ELF-1 (cell line): ENCODE measurements at regions not wholly inside any gene's neighbourhood (a gene's known extent, or its start where the extent isn't known, plus 50 kb on each side); places are given as distances from the start of the nearest gene placed in this dataset.
"Not testable (repeated sequence)": the region's sequence is repeated elsewhere in the genome, so short reads cannot be mapped to it uniquely, and the experiment has no call there.

Experiments used
- DNase-seq: peaks from one replicate; pipeline ENCODE4 v3.0.0-alpha.2; 2016; ENCODE audit warnings: low read depth, low spot score

DNA sequence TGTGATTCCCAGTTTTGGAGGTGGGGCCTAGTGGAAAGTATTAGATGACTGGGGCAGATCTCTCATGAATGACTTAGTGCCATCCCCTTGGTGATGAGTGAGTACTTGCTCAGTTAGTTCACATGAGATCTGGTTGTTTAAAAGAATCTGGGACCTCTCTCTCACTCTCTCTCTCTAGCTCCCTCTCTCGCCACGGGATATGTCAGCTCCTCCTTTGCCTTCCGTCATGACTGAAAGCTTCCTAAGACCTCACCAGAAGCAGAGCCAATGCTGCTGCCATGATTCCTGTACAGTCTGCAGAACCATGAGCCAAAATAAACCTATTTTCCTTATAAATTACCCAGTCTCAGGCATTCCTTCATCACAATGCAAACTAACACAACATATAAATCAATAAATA is 176.7 kb downstream of the PRELID2 start:
- DNase-seq, result no peak

DNA sequence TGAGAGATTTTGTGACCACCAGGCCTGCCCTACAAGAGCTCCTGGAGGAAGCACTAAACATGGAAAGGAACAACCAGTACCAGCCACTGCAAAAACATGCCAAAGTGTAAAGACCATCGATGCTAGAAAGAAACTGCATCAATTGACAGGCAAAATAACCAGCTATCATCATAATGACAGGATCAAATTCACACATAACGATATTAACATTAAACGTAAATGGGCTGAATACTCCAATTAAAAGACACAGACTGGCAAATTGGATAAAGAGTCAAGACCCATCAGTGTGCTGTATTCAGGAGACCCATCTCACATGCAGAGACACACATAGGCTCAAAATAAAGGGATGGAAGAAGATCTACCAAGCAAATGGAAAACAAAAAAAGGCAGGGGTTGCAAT is 182.4 kb downstream of the PRELID2 start:
- not testable (repeated sequence) for DNase-seq

DNA sequence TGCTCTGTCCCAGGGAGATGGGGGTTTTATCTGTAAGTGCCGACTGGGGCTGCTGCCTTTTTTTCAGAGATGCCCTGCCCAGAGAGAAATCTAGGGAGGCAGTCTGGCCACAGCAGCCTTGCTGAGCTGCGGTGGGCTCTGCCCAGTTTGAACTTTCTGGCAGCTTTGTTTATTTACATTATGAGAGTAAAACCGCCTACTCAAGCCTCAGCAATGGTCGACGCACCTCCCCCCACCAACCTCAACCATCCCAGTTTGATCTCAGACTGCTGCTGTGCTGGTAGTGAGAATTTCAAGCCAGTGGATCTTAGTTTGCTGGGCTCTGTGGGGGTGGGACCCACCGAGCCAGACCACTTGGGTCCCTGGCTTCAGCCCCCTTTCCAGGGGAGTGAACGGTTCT is 188.0 kb downstream of the PRELID2 start:
- DNase-seq, result peak; percentile 56

DNA sequence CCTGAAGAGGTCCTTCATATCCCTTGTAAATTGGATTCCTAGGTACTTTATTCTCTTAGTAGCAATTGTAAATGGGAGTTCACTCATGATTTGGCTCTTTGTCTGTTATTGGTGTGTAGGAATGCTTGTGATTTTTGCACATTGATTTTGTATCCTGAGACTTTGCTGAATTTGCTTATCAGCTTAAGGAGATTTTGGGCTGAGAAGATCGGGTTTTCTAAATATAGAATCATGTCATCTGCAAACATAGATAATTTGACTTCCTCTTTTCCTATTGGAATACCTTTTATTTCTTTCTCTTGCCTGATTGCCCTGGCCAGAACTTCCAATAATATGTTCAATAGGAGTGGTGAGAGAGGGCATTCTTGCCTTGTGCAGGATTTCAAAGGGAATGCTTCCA is 191.9 kb downstream of the PRELID2 start:
- DNase-seq, result not testable (repeated sequence)

DNA sequence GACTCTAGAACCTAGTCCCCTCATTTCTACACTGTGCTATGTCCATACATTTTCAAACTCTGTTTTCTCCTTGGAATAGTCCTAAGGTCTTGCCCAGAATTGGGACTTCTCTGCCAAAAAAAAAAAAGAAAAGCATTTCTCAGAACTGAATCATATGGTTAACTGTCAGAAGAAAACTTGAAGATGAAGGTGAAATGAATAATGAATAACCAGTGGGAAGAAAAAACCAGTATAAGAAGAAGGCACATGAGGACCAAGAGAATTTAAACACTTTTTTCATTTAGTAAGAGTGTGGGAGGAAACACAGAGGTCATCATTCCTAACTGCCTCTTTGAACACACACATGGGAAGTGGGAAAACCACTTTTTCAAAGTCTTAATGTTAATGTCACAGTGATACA is 197.7 kb downstream of the PRELID2 start:
- no peak for DNase-seq

DNA sequence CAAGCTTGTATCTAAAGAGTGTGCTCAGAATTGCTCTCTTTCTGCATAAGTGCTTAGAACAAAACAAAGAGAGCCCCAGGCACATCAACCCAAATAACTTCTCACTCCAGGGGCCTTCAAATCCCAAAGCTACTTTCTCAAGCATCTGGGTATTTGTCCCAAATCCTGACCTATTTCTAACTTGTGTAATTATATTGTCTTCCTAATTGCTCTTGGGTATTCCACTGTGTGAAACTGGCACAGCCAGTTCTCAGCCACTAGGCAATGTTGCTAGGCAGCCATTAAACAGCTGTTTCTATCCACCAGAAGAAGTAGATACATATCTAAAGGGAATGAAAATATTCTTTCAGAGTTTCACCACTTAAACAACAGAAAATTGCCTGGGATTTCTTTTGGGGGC is 198.8 kb downstream of the PRELID2 start:
- peak; percentile 16 for DNase-seq

GRCh38 chr5:145633474-145633873 is 201.7 kb downstream of the PRELID2 start:
- DNase-seq, result no peak

GRCh38 chr5:145632701-145633100 is 202.4 kb downstream of the PRELID2 start:
- DNase-seq, result no peak

- DNase-seq, result peak; percentile 22
Measured at GRCh38 chr5:145629047-145629446, 206.1 kb downstream of the PRELID2 start.

GRCh38 chr5:145628525-145628924 is 206.6 kb downstream of the PRELID2 start:
- no peak for DNase-seq

DNA sequence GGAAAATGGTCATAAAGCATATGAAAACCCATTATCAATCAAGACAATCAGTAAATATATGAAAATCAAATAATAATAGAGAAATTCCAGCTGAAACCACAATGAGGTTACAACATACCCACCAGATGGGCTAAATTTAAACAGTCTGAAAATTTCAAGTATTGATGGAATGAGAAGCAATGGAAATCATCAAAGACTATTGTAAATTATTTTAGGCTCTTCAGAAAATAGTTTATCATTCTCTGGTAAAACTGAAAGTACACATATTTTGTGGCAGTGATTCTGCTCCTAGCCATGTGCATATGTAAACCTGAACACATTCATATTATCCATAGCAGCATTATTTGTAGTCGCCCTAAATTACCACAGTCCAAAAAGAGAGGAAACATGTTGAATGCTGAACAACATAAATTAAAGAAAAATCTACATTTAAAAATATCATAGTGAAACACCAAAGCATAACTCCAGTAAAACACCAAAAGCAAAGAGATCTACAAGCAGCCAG is 215.3 kb downstream of the PRELID2 start:
- DNase-seq, result no peak

DNA sequence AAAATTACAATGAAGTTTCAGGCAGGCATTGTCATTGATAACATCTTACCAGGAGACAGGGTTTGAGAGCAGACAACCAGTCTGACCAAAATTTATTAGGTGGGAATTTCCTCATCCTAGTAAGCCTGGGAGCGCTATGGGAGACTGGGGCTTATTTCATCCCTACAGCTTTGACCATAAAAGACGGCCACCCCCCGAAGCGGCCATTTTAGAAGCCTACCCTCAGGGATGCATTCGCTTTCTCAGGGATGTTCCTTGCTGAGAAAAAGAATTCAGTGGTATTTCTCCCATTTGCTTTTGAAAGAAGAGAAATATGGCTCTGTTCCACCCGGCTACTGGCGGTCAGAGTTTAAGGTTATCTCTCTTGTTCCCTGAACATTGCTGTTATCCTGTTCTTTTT is 218.4 kb downstream of the PRELID2 start:
- DNase-seq, result peak; percentile 14

DNA sequence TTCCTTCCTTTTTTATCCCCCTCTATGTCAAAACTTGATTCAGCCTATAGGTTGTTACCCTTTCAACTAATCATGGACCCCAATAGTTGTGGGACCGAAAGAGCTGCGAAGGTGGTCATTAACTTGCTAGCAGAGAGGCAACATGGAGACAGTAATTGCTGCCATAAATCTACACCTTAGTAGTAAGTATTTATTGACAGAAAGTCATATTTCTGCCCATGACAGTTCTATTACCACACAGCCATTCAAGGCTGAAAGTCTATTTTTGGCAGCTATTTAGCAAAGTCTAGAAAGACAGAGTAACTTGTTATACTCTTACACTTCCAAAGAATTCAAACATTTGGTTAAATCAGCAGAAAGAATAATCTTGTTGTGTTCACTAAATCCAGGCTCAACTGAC is 236.2 kb downstream of the PRELID2 start:
- DNase-seq, result no peak

DNA sequence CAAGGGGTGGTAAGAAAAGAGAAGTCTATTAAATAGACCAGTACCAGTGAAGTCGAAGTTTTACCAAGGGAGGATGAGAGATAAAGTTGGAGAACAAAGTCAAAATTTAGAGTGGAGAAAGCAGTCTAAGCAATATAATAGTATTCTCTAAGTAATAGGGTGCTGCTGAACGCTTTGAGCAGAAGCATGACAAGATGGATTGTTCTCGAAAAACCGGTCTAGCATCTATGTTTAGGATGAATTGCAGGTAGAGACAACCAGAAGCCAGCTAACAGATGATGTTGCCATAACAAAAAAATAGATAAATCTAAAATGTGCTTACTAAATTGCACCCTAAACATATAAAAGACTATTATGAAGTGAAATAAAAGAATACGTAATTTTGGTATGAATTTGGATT is 237.0 kb downstream of the PRELID2 start:
- no peak for DNase-seq

- DNase-seq, result no peak
Measured at GRCh38 chr5:145591578-145591977, 243.6 kb downstream of the PRELID2 start.

DNA sequence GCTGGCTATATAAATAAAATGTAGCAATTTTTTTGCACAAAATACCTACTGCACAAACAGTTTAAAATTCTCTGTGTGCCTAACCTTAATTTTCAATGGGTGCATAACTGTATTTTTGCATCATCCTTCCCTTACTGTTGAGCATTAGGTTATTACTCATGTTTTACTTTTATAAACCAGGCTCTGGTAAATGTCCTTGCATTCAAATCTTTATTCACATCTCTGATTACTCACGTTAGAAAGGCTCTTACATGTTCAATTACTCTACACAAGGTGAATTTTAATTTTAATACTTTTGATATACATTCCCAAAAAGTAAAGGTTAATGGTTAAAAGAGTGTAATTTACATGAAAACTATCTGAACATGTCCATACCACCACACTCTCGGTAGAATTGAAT is 246.1 kb downstream of the PRELID2 start:
- DNase-seq, result no peak

- no peak for DNase-seq
Measured at GRCh38 chr5:145588558-145588957, 246.6 kb downstream of the PRELID2 start.

DNA sequence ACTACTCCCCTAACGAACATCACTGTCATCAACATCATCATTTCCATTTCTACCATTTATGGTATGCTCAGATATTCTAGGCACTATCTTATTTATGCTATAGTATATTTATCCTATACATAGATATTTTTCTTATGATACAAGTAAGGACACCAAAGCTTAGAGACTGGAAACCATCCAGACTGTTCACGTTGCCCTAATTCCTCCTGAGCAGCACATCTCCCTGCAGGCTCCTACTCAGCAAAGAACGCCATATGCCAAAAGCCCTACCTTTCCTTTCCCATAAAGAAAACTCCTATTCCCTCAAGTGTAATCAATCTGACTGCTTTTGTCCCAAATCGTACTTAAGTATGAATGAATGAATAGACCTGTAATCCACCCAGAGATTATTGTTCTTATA is 247.0 kb downstream of the PRELID2 start:
- no peak for DNase-seq

DNA sequence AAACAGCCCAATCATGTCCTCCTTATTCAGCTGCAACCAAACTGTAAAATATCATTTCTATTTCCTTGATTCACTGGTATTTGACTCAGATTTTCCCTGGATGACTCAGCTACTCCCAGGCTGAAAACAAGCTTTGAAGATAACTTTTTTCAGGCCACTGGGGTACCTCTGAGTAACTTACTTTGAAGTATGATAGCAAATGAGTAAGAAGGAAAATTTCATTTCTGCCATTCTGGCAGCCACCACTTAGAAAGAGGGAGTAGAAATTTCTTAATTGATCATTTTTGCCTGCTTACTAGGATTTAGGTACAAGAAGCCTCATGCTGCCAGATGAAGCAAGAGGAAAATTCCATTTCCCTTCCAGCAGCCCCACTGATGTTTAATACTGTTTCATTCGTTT is 247.4 kb downstream of the PRELID2 start:
- no peak for DNase-seq

DNA sequence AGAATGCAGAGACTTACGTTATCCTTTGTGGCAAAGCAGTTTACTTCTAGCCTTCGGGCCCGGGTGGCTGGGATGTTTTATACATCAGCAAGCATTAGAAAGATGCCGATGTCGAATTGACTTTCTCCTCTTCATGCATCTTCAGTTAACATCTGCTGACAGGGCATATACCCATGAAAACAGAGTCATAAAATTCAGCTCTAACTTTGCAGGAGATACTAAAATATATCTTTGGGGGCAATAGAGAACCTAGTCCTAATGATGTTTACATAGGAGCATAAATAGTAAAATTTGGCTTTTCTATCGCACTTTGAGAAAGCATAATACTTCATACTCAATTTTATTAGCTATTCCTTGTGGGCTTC is 247.9 kb downstream of the PRELID2 start:
- no peak for DNase-seq

DNA sequence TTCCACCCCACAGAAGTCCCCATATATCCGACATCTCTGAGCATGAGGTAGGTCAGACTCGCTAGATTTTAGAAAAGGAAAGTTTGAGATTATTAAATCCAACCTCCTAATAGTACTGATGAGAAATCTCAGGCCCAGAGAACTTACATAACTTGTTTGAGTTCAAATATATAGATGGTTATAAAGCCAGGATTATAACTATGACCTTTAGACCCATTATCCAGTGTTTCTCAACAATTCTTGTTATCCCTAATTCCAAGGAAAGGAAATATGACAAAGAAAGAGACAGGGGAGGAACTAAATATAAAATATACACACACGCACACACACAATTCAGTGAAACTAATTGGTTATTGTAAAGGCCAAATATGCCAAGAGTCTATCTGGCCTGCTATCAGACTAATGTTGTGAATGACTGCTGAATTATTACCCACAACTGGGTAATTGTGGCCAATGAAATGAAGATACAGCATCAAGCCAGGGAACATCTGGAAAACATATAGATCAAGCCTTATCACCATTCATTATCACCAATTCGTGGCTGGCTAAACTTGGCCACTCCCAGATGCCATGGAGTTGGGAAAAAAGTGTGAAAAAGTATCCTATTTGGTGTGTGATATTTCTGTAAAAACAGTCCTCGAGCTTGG is 248.4 kb downstream of the PRELID2 start:
- DNase-seq, result no peak

DNA sequence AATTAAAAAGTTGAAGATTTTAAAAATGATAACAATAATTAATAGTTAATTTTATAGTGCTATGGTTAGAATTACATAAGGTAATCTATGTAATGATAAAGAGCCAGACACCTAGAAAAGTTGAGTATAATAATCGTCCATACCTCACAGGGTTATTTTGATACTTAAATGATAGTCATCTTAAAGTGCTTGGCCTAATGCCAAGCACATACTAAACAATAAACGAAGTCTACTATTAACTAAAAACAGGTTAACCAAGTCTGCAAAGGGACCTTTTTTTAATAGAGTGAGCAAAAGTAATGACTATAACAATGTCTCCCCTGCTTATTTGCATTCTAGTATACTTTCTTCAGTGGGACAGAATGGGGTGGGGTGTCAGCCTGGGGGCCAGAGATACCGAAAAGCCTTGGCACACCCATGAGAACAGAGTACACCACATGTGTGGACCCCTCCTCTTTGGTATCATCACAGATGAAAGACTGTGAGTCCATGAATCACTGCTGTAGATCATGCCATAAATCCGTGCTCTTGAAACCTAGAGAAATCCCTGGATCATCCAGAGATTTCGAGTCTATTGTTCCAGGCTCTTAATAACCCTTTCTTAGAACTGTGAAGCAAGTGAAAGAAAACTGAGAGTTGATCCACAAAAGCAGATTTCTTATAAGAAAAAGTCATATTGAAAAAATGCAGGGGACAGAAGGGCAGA is 249.5 kb downstream of the PRELID2 start:
- DNase-seq, result no peak

- no peak for DNase-seq
Measured at GRCh38 chr5:145579301-145579700, 255.8 kb downstream of the PRELID2 start.
